ENCODE measurements at regions not wholly inside any gene's neighbourhood (a gene's known extent, or its start where the extent isn't known, plus 50 kb on each side); places are given as distances from the start of the nearest gene placed in this dataset.

GRCh38 chr3:110946810-110947209 is 124.8 kb upstream of the NECTIN3 start:
- no peak for FAIRE-seq
- Histone ChIP-seq H2AFZ (ENCODE audit: low read depth, low read length) (no peak overlapping the region), H3K4me1 (replicated peaks in 1 of 2; ENCODE audit: control insufficient read depth in 2 of 2, insufficient read depth in 2 of 2, low read length in 2 of 2) (no peaks in the 10 kb centered on the region), H3K9me1 (ENCODE audit: control insufficient read depth, insufficient read depth, low read length) (no peaks in the 10 kb centered on the region), H3K9me3 (replicated peaks; ENCODE audit: control insufficient read depth, insufficient read depth, low read depth, low read length) (no peaks in the 10 kb centered on the region; the same call in 1 of the 2 replicates), H3K79me2 (ENCODE audit: control insufficient read depth, insufficient read depth, low read length) (no peaks in the 10 kb centered on the region), H4K20me1 (replicated peaks; ENCODE audit: control insufficient read depth, insufficient read depth, low read length) (no peaks in the 10 kb centered on the region), H3K27ac (ENCODE audit: extremely low read depth, low read depth, low read length) (no peak overlapping the region), H3K9ac (ENCODE audit: insufficient read depth in 1 of 2, low read depth in 2 of 2, low read length in 2 of 2) (no peak overlapping the region), H3K4me3 (no peak overlapping the region), H3K36me3 (ENCODE audit: control insufficient read depth, insufficient read depth, low read length) (no peaks in the 10 kb centered on the region), H3K4me2 (ENCODE audit: insufficient read depth, low read length) (no peak overlapping the region), H3K27me3 (ENCODE audit: control insufficient read depth in 2 of 2, insufficient read depth in 2 of 2, low read length in 2 of 2) (no peaks in the 10 kb centered on the region)
- ATAC-seq, result no peak
- TF ChIP-seq PATZ1 (CRISPR knock-in tag; IDR thresholded peaks at IDR 0.05; ENCODE audit: borderline replicate concordance) (no peak), YY1 (IDR thresholded peaks at IDR 0.05; ENCODE audit: borderline replicate concordance in 1 of 3, control insufficient read depth in 1 of 3, extremely low read depth in 1 of 3, insufficient read depth in 3 of 3, insufficient read length in 1 of 3, insufficient replicate concordance in 2 of 3, low read depth in 1 of 3, low read length in 2 of 3) (no peak), RBM14 (IDR thresholded peaks at IDR 0.05; ENCODE audit: borderline replicate concordance, insufficient read depth, low read depth, low read length) (no peak), CREB5 (CRISPR knock-in tag; IDR thresholded peaks at IDR 0.05) (no peak), CBX1 (IDR thresholded peaks at IDR 0.05; ENCODE audit: low read depth) (no peak), PURB (CRISPR knock-in tag; IDR thresholded peaks at IDR 0.05; ENCODE audit: low read depth) (no peak)
- in situ Hi-C loops (cut with MboI) (no loop called here), intact Hi-C loops (cut with micrococcal nuclease) (no loop called here)
- no TSS peak for BruUV-seq (replicated peaks)
- no peak for DNase-seq (ENCODE audit: extremely low read depth in 1 of 4, low spot score in 3 of 4)
- ChIA-PET POLR2A (no interaction called here), CTCF (ENCODE audit: low intra/inter-chr PET ratio) (no interaction called here)

Measured in K562 (cell line).